Psoas muscle (tissue), 7 donors: ENCODE measurements at regions not wholly inside any gene's neighbourhood (a gene's known extent, or its start where the extent isn't known, plus 50 kb on each side); places are given as distances from the start of the nearest gene placed in this dataset.

ENCODE experiments used
- ATAC-seq, 4 donors: fragments of 200-7000 bp; cut with Tn5 transposase; one replicate each; pipeline ENCODE4 v1.9.1; 2020; ENCODE audit warnings: moderate library complexity in 3 of 4, mild to moderate bottlenecking in 2 of 4
- DNase-seq, 2 donors: peaks; one replicate each; pipeline ENCODE4 v3.0.0-alpha.2; 2020
- H3K27ac ChIP-seq: fragments of 200-600 bp; one replicate; pipeline ENCODE4 v1.8.0; 2022
- H3K27me3 ChIP-seq, 3 donors: fragments of 200-600 bp in 1 of 3; one replicate each; pipeline versions ENCODE4 v1.6.1 to v1.8.0; 2013 to 2022; ENCODE audit warnings: low read length in 2 of 3, mild to moderate bottlenecking in 2 of 3, moderate library complexity in 1 of 3; ENCODE audit not compliant: insufficient read depth in 3 of 3
- H3K36me3 ChIP-seq, 2 donors: fragments of 200-600 bp in 1 of 2; one replicate each; pipeline versions ENCODE4 v1.6.1 to v1.8.0; 2013 to 2022; ENCODE audit warnings: low read depth in 1 of 2, mild to moderate bottlenecking in 1 of 2, moderate library complexity in 1 of 2; ENCODE audit not compliant: insufficient read depth in 1 of 2
- H3K4me1 ChIP-seq: fragments of 200-600 bp; one replicate; pipeline ENCODE4 v1.8.0; 2022
- H3K4me3 ChIP-seq: fragments of 200-600 bp; one replicate; pipeline ENCODE4 v1.8.0; 2022; ENCODE audit warnings: mild to moderate bottlenecking
- H3K9me3 ChIP-seq: fragments of 200-600 bp; one replicate; pipeline ENCODE4 v1.8.0; 2022
- WGBS, 3 donors: extraction: QIAGEN DNeasy Blood & Tissue Kit; methylation state at CpG; one replicate each; pipeline versions ENCODE4 v1.1.6 to v1.1.7; 2013; 5-methylcytosine and 5-hydroxymethylcytosine counted together
- intact Hi-C, 2 donors: fragments of 100-400 bp; cut with DNase I; formaldehyde crosslinking; loops; one replicate each; pipeline versions ENCODE4 v1.11.0 to v1.14.2; 2022
- TF ChIP-seq, protein P1 (sequence below): fragments of 200-600 bp; IDR thresholded peaks from one replicate; pipeline ENCODE4 v1.8.0; 2022; ENCODE audit warnings: antibody characterized with exemption
- donor health status: healthy with polysubstance abuse.
- donor health status: DM: no; HTN: no; CAD: no; lungs with moderate emphysema.
- donor health status: Bipolar disorder and iron deficiency.
- donor health status: healthy.
- donor health status: DM: yes; HTN: yes; CAD: no.
- donor health status: DM: no; HTN: no; CAD: no.
- donor health status: DM: yes; HTN: yes; CAD: no.

DNA sequence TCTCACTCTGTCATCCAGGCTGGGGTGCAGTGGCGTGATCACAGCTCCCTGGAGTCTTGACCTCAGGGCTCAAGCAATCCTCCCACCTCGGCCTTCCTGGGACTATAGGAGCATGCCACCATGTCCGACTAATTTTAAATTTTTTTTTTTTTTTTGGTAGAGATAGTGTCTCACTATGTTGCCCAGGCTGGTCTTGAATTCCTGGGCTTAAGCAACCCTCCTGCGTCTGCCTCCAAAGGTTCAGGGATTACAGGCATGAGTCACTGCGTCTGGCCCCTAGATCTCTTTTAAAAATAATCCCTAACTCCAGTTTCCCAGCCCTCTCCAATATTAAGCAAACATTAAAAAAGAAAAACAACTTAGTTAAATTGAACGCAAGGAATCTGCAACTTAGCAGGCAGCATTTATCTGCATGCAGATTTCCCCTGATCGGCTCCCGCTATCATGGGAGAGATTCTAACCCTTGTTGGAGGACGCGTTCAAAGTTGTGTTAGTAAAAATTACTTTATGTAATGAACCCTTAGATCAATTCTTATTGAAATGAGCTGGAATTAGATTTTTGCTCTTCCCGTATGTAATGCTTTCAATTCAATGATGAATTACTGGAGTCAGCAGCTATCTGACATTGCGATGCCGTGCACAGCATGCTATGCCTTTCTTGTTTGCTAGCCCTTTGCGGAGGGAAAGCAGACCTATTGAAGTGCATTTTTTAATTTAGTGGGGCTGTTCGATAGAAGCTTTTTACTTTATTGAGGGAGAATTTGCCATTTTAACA is 171.7 kb downstream of the HAPSTR1 start:
- Histone ChIP-seq H3K36me3 (no peaks in the 10 kb centered on the region), H3K27ac (no peak overlapping the region), H3K9me3 (peaks cover 6% of the 10 kb centered on the region), H3K4me3 (no peak overlapping the region), H3K4me1 (no peaks in the 10 kb centered on the region), H3K27me3 (no peaks in the 10 kb centered on the region)
- intact Hi-C loops, result loop anchor here in 1 of 2 donors (10.0 kb wide), 1 partner anchor 922 kb away; the partner anchor contains the start of gene GRIN2A
- no peak for DNase-seq
- no peak for ATAC-seq
- TF ChIP-seq, protein P1, sequence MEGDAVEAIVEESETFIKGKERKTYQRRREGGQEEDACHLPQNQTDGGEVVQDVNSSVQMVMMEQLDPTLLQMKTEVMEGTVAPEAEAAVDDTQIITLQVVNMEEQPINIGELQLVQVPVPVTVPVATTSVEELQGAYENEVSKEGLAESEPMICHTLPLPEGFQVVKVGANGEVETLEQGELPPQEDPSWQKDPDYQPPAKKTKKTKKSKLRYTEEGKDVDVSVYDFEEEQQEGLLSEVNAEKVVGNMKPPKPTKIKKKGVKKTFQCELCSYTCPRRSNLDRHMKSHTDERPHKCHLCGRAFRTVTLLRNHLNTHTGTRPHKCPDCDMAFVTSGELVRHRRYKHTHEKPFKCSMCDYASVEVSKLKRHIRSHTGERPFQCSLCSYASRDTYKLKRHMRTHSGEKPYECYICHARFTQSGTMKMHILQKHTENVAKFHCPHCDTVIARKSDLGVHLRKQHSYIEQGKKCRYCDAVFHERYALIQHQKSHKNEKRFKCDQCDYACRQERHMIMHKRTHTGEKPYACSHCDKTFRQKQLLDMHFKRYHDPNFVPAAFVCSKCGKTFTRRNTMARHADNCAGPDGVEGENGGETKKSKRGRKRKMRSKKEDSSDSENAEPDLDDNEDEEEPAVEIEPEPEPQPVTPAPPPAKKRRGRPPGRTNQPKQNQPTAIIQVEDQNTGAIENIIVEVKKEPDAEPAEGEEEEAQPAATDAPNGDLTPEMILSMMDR, result no peak
- whole genome bisulfite sequencing, 3 donors, result 74 to 80% (median 76%) methylated on average over 15 of the region's 15 CpGs

GRCh38 chr16:9264067-9264466 is 172.6 kb downstream of the HAPSTR1 start:
- WGBS, 3 donors, result 32 to 41% (median 33%) methylated on average over 5 of the region's 5 CpGs
- no peak for ATAC-seq
- intact Hi-C loops, result loop anchor here in 1 of 2 donors (10.0 kb wide), 1 partner anchor 921 kb away; the partner anchor contains the start of gene GRIN2A
- Histone ChIP-seq H3K4me3 (no peak overlapping the region), H3K4me1 (no peaks in the 10 kb centered on the region), H3K9me3 (peaks cover 6% of the 10 kb centered on the region), H3K36me3 (no peaks in the 10 kb centered on the region), H3K27ac (no peak overlapping the region), H3K27me3 (peaks cover 0 to 2% (median 0%) of the 10 kb centered on the region in 3 donors)
- DNase-seq, result no peak
- TF ChIP-seq, protein P1, result no peak

DNA sequence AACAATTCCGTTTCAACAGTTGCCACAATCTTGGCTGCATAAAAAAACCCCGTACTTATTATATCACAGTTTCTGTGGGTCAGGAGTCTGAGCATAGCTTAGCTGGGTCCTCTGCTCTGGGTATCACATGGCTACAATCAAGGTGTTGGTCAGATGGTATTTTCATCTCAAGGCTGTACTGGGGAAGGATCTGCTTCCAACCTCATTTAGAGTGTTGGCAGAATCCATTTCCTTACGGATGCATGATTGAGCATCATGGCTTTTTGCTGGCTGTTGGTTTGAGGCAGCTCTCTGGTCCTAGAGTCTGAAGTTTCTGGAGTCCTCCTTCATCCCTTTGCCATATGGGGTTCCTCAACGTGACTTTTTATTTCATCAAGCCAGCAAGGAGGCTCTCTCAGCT is 177.0 kb downstream of the HAPSTR1 start:
- no peak for ATAC-seq
- DNase-seq, result no peak
- Histone ChIP-seq H3K36me3 (no peaks in the 10 kb centered on the region), H3K4me1 (no peaks in the 10 kb centered on the region), H3K9me3 (peaks cover 6% of the 10 kb centered on the region), H3K27ac (no peak overlapping the region), H3K4me3 (no peak overlapping the region), H3K27me3 (peaks cover 0 to 5% (median 0%) of the 10 kb centered on the region in 3 donors)
- 69 to 76% (median 71%) methylated on average over 4 of the region's 4 CpGs for WGBS, 3 donors
- TF ChIP-seq, protein P1, result no peak
- intact Hi-C loops, result loop anchor here in 1 of 2 donors (10.0 kb wide), 1 partner anchor 916 kb away; the partner anchor contains the start of gene GRIN2A

- intact Hi-C loops, result no loop called here
- Histone ChIP-seq H3K36me3 (no peaks in the 10 kb centered on the region), H3K9me3 (peaks cover 6% of the 10 kb centered on the region), H3K4me3 (no peak overlapping the region), H3K27ac (no peak overlapping the region), H3K4me1 (no peaks in the 10 kb centered on the region), H3K27me3 (peaks cover 0 to 5% (median 0%) of the 10 kb centered on the region in 3 donors)
- DNase-seq, result no peak
- 76 to 80% (median 78%) methylated on average over 2 of the region's 2 CpGs for WGBS, 3 donors
- ATAC-seq, result no peak
- TF ChIP-seq, protein P1, result no peak
Observed at GRCh38 chr16:9270424-9270823, 179.0 kb downstream of the HAPSTR1 start.
